ENCODE measurements at regions not wholly inside any gene's neighbourhood (a gene's known extent, or its start where the extent isn't known, plus 50 kb on each side); places are given as distances from the start of the nearest gene placed in this dataset.

- TF ChIP-seq, protein P1, sequence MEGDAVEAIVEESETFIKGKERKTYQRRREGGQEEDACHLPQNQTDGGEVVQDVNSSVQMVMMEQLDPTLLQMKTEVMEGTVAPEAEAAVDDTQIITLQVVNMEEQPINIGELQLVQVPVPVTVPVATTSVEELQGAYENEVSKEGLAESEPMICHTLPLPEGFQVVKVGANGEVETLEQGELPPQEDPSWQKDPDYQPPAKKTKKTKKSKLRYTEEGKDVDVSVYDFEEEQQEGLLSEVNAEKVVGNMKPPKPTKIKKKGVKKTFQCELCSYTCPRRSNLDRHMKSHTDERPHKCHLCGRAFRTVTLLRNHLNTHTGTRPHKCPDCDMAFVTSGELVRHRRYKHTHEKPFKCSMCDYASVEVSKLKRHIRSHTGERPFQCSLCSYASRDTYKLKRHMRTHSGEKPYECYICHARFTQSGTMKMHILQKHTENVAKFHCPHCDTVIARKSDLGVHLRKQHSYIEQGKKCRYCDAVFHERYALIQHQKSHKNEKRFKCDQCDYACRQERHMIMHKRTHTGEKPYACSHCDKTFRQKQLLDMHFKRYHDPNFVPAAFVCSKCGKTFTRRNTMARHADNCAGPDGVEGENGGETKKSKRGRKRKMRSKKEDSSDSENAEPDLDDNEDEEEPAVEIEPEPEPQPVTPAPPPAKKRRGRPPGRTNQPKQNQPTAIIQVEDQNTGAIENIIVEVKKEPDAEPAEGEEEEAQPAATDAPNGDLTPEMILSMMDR (IDR thresholded peaks at IDR 0.05; ENCODE audit: insufficient read depth, low read length) = no peak
- no peak for TF ChIP-seq SPI1 (IDR thresholded peaks at IDR 0.05; ENCODE audit: borderline replicate concordance, low read depth)
Measured at GRCh38 chr3:148601766-148602685, 95.7 kb upstream of the AGTR1 start.

Measured in HL-60 (cell line).